WTC11 (cell line): ENCODE measurements at regions not wholly inside any gene's neighbourhood (a gene's known extent, or its start where the extent isn't known, plus 50 kb on each side); places are given as distances from the start of the nearest gene placed in this dataset.

Source experiments
- ATAC-seq: fragments of 200-7000 bp; cut with Tn5 transposase; 2 replicates; pipeline ENCODE4 v1.10.0; 2021; ENCODE audit warnings: mild to moderate bottlenecking, moderate library complexity
- CTCF ChIA-PET: fragments of 300-600 bp; sonication (Branson Sonifier 250); formaldehyde crosslinking; loops from one replicate; lab custom pipeline; 2021; ENCODE audit warnings: antibody characterized with exemption; lab: Charles Lee
- POLR2A ChIA-PET: fragments of 350-600 bp; sonication (Branson Sonifier 250); formaldehyde crosslinking; loops from one replicate; lab custom pipeline; 2021; ENCODE audit warnings: antibody characterized with exemption; lab: Charles Lee
- DNase-seq: peaks from one replicate; pipeline ENCODE4 v3.0.0; 2021; ENCODE audit warnings: low spot score
- H3K27ac Mint-ChIP-seq: 2 replicates; pipeline ENCODE4 v1.8.0; 2021; ENCODE audit warnings: mixed read lengths
- H3K27me3 Mint-ChIP-seq: 2 replicates; pipeline ENCODE4 v1.8.0; 2021; ENCODE audit warnings: low read depth, mild to moderate bottlenecking, moderate library complexity, mixed read lengths
- H3K36me3 Mint-ChIP-seq: 2 replicates; pipeline ENCODE4 v1.8.0; 2021; ENCODE audit warnings: mixed read lengths
- H3K4me1 Mint-ChIP-seq: 2 replicates; pipeline ENCODE4 v1.8.0; 2022; ENCODE audit warnings: mixed read lengths
- H3K4me3 Mint-ChIP-seq: 2 replicates; pipeline ENCODE4 v1.8.0; 2021; ENCODE audit warnings: mild to moderate bottlenecking, moderate library complexity, mixed read lengths
- H3K9me3 Mint-ChIP-seq: 2 replicates; pipeline ENCODE4 v1.8.0; 2021; ENCODE audit warnings: mixed read lengths
- AR ChIP-seq: fragments of 250-450 bp; sonication (Bioruptor Pico); IDR thresholded peaks from 2 replicates; pipeline ENCODE4 v1.9.0; 2021; ENCODE audit warnings: mild to moderate bottlenecking
- CBFB ChIP-seq: sonication (generic); formaldehyde crosslinking; IDR thresholded peaks from 2 replicates; pipeline ENCODE4 v1.8.1; 2022; ENCODE audit warnings: mild to moderate bottlenecking, low read depth, missing genetic modification reagents
- CDX4 ChIP-seq: fragments of 250-450 bp; sonication (Bioruptor Pico); IDR thresholded peaks from 2 replicates; pipeline ENCODE4 v1.9.0; 2021; ENCODE audit warnings: moderate library complexity, mild to moderate bottlenecking, inconsistent platforms, borderline replicate concordance
- CREM ChIP-seq: sonication (generic); formaldehyde crosslinking; IDR thresholded peaks from 2 replicates; pipeline ENCODE4 v1.8.1; 2022; ENCODE audit warnings: mild to moderate bottlenecking, missing genetic modification reagents, moderate library complexity
- CTCF ChIP-seq: fragments of 200-600 bp; IDR thresholded peaks from 2 replicates; pipeline ENCODE4 v1.8.0; 2022; ENCODE audit warnings: antibody characterized with exemption
- EMX1 ChIP-seq: fragments of 250-450 bp; sonication (Bioruptor Pico); IDR thresholded peaks from 2 replicates; pipeline ENCODE4 v1.8.0; 2021; ENCODE audit warnings: mild to moderate bottlenecking
- ETV6 ChIP-seq: sonication (generic); formaldehyde crosslinking; IDR thresholded peaks from 2 replicates; pipeline ENCODE4 v1.8.1; 2022; ENCODE audit warnings: mild to moderate bottlenecking, missing genetic modification reagents
- FOXK1 ChIP-seq: sonication (generic); formaldehyde crosslinking; IDR thresholded peaks from 2 replicates; pipeline ENCODE4 v1.8.0; 2022; ENCODE audit warnings: mild to moderate bottlenecking, moderate library complexity, missing genetic modification reagents
- FOXP1 ChIP-seq: sonication (generic); formaldehyde crosslinking; IDR thresholded peaks from 2 replicates; pipeline ENCODE4 v1.8.0; 2022; ENCODE audit warnings: missing genetic modification reagents, mild to moderate bottlenecking, moderate library complexity, borderline replicate concordance
- HMGA2 ChIP-seq: fragments of 250-450 bp; sonication (Bioruptor Pico); IDR thresholded peaks from 2 replicates; pipeline ENCODE4 v1.4.0; 2021; ENCODE audit warnings: mild to moderate bottlenecking, moderate library complexity
- JUN ChIP-seq: sonication (generic); formaldehyde crosslinking; IDR thresholded peaks from 2 replicates; pipeline ENCODE4 v1.8.0; 2023; ENCODE audit warnings: mild to moderate bottlenecking, missing genetic modification reagents
- MLX ChIP-seq: sonication (generic); formaldehyde crosslinking; IDR thresholded peaks from 2 replicates; pipeline ENCODE4 v1.8.1; 2023; ENCODE audit warnings: mild to moderate bottlenecking, missing genetic modification reagents, moderate library complexity
- MXD4 ChIP-seq: fragments of 250-450 bp; sonication (Bioruptor Pico); IDR thresholded peaks from 2 replicates; pipeline ENCODE4 v1.8.0; 2021; ENCODE audit warnings: mild to moderate bottlenecking, moderate library complexity, borderline replicate concordance
- OVOL2 ChIP-seq: fragments of 250-450 bp; sonication (Bioruptor Pico); IDR thresholded peaks from 2 replicates; pipeline ENCODE4 v1.9.0; 2021; ENCODE audit warnings: mild to moderate bottlenecking, borderline replicate concordance
- PRDM15 ChIP-seq: sonication (generic); formaldehyde crosslinking; IDR thresholded peaks from 2 replicates; pipeline ENCODE4 v1.8.0; 2022; ENCODE audit warnings: missing genetic modification reagents
- SOX15 ChIP-seq: fragments of 250-450 bp; sonication (Bioruptor Pico); IDR thresholded peaks from 2 replicates; pipeline ENCODE4 v1.9.0; 2021; ENCODE audit warnings: mild to moderate bottlenecking
- USF1 ChIP-seq: sonication (generic); formaldehyde crosslinking; IDR thresholded peaks from 2 replicates; pipeline ENCODE4 v1.8.0; 2022; ENCODE audit warnings: mild to moderate bottlenecking, missing genetic modification reagents
- ZNF671 ChIP-seq: fragments of 250-450 bp; sonication (Bioruptor Pico); IDR thresholded peaks from 2 replicates; pipeline ENCODE4 v1.8.0; 2021; ENCODE audit warnings: mild to moderate bottlenecking
- TF ChIP-seq, protein P1 (sequence below): sonication (generic); formaldehyde crosslinking; conservative IDR thresholded peaks from 2 replicates; pipeline ENCODE4 v1.8.1; 2022; ENCODE audit warnings: mild to moderate bottlenecking, missing genetic modification reagents
- TF ChIP-seq, protein P2 (sequence below): sonication (generic); formaldehyde crosslinking; IDR thresholded peaks from 2 replicates; pipeline ENCODE4 v1.8.0; 2022; ENCODE audit warnings: mild to moderate bottlenecking, missing genetic modification reagents
- TF ChIP-seq, protein P3 (sequence below): sonication (generic); formaldehyde crosslinking; IDR thresholded peaks from 2 replicates; pipeline ENCODE4 v1.8.0; 2023; ENCODE audit warnings: missing genetic modification reagents, mild to moderate bottlenecking, borderline replicate concordance

GRCh38 chr1:209411491-209411929 is 172.0 kb upstream of the CAMK1G start (continued):
- TF ChIP-seq CDX4 (no peak), ETV6 (CRISPR knock-in tag) (no peak), JUN (no peak), MXD4 (CRISPR knock-in tag) (no peak), FOXK1 (CRISPR knock-in tag) (no peak)

- Mint-ChIP-seq H3K4me1 (peaks cover 48% of the 10 kb centered on the region), H3K4me3 (no peak overlapping the region), H3K27me3 (peaks cover 57% of the 10 kb centered on the region), H3K9me3 (peaks cover 10% of the 10 kb centered on the region; the same call in 1 of the 2 replicates), H3K27ac (no peak overlapping the region), H3K36me3 (no peaks in the 10 kb centered on the region)
- CTCF ChIA-PET, result no interaction called here
- ATAC-seq, result no peak
- POLR2A ChIA-PET, result no interaction called here
- DNase-seq, result no peak
- TF ChIP-seq CBFB (CRISPR knock-in tag) (no peak), FOXP1 (CRISPR knock-in tag) (no peak), CTCF (no peak), PRDM15 (no peak), CDX4 (no peak), MLX (no peak), SOX15 (CRISPR knock-in tag) (no peak), HMGA2 (CRISPR knock-in tag) (no peak), USF1 (CRISPR knock-in tag) (no peak), EMX1 (CRISPR knock-in tag) (no peak), CREM (CRISPR knock-in tag) (no peak), AR (CRISPR knock-in tag) (no peak), ZNF671 (CRISPR knock-in tag) (no peak), OVOL2 (CRISPR knock-in tag) (no peak)
- TF ChIP-seq, protein P1, sequence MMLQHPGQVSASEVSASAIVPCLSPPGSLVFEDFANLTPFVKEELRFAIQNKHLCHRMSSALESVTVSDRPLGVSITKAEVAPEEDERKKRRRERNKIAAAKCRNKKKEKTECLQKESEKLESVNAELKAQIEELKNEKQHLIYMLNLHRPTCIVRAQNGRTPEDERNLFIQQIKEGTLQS, result no peak
- TF ChIP-seq, protein P2, sequence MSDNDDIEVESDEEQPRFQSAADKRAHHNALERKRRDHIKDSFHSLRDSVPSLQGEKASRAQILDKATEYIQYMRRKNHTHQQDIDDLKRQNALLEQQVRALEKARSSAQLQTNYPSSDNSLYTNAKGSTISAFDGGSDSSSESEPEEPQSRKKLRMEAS, result no peak
- TF ChIP-seq, protein P3, sequence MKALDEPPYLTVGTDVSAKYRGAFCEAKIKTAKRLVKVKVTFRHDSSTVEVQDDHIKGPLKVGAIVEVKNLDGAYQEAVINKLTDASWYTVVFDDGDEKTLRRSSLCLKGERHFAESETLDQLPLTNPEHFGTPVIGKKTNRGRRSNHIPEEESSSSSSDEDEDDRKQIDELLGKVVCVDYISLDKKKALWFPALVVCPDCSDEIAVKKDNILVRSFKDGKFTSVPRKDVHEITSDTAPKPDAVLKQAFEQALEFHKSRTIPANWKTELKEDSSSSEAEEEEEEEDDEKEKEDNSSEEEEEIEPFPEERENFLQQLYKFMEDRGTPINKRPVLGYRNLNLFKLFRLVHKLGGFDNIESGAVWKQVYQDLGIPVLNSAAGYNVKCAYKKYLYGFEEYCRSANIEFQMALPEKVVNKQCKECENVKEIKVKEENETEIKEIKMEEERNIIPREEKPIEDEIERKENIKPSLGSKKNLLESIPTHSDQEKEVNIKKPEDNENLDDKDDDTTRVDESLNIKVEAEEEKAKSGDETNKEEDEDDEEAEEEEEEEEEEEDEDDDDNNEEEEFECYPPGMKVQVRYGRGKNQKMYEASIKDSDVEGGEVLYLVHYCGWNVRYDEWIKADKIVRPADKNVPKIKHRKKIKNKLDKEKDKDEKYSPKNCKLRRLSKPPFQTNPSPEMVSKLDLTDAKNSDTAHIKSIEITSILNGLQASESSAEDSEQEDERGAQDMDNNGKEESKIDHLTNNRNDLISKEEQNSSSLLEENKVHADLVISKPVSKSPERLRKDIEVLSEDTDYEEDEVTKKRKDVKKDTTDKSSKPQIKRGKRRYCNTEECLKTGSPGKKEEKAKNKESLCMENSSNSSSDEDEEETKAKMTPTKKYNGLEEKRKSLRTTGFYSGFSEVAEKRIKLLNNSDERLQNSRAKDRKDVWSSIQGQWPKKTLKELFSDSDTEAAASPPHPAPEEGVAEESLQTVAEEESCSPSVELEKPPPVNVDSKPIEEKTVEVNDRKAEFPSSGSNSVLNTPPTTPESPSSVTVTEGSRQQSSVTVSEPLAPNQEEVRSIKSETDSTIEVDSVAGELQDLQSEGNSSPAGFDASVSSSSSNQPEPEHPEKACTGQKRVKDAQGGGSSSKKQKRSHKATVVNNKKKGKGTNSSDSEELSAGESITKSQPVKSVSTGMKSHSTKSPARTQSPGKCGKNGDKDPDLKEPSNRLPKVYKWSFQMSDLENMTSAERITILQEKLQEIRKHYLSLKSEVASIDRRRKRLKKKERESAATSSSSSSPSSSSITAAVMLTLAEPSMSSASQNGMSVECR, result no peak
Observed at GRCh38 chr1:209412036-209412435, 171.5 kb upstream of the CAMK1G start.
